GM12864 (cell line): ENCODE measurements at regions not wholly inside any gene's neighbourhood (a gene's known extent, or its start where the extent isn't known, plus 50 kb on each side); places are given as distances from the start of the nearest gene placed in this dataset.

Source experiments
- DNase-seq: peaks from one replicate; pipeline ENCODE4 v3.0.0-alpha.2; 2011; ENCODE audit warnings: low read depth
- H3K4me3 ChIP-seq: 2 replicates; pipeline ENCODE4 v1.5.1; 2011; ENCODE audit warnings: mild to moderate bottlenecking, low read depth, low read length, control low read depth
- TF ChIP-seq, protein P1 (sequence below): IDR thresholded peaks from 2 replicates; pipeline ENCODE4 v1.5.1; 2011; ENCODE audit warnings: low read depth, mild to moderate bottlenecking, moderate library complexity, low read length, control low read depth, inconsistent platforms; ENCODE audit errors: missing control alignments

DNA sequence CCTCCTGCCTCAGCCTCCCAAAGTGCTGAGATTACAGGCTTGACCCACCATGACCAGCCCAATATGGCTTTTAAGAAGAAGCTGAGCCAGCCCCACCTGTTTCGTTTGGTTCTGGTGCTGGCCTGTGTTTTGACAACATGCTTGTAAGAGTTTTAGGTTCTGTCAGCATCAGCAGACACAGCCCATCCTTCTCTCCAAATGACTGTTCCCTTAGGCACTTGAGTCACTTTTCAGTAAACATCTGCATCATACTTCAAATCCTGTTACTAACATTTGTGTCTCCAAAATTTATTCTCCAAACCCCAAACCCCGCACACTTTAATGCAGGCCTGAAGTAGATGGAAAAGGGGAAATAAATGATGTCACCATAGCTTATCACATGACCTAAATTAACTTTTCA is 1118.5 kb downstream of the TSN start:
- no peak for DNase-seq

DNA sequence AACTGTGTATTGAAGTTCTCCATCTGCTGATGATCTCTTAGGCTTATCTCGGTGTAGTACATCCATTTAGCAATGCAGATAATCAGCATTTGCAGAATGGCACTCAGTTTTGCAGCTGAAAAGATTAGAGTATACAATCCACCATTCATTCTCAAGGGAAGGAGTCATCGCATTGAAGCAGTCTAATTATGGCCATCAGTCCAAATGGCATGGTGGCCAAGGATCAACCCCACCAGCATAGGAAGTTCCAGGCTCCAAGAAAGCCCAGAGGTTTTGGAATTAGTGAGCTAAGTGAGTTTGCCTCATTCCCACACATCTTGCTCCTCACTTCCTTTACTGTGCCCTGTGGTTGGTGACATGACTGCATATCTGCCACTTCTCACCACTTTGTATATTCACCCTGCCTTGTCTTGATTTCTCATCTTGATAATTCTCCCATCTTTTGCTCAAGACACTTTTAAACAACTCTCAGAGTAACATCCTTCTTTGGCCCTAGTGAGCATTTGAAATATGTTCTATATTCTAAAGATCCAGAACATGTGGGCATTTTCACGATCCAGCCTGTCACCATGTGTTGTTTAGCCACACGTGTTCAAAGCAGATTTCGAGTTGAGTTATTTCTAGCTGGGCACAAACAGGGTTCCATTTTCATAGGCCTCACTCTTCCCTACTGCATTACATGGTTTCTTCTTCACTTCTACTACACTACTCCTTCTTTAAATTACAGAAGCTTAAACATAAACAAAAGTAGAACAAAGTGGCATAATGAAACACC is 1119.8 kb downstream of the TSN start:
- H3K4me3 ChIP-seq = no peak overlapping the region
- no peak for DNase-seq
- TF ChIP-seq, protein P1, sequence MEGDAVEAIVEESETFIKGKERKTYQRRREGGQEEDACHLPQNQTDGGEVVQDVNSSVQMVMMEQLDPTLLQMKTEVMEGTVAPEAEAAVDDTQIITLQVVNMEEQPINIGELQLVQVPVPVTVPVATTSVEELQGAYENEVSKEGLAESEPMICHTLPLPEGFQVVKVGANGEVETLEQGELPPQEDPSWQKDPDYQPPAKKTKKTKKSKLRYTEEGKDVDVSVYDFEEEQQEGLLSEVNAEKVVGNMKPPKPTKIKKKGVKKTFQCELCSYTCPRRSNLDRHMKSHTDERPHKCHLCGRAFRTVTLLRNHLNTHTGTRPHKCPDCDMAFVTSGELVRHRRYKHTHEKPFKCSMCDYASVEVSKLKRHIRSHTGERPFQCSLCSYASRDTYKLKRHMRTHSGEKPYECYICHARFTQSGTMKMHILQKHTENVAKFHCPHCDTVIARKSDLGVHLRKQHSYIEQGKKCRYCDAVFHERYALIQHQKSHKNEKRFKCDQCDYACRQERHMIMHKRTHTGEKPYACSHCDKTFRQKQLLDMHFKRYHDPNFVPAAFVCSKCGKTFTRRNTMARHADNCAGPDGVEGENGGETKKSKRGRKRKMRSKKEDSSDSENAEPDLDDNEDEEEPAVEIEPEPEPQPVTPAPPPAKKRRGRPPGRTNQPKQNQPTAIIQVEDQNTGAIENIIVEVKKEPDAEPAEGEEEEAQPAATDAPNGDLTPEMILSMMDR = no peak

More for the DNA sequence above, 1118.5 kb downstream of the TSN start:
- TF ChIP-seq, protein P1 = no peak
- no peak overlapping the region for H3K4me3 ChIP-seq

DNA sequence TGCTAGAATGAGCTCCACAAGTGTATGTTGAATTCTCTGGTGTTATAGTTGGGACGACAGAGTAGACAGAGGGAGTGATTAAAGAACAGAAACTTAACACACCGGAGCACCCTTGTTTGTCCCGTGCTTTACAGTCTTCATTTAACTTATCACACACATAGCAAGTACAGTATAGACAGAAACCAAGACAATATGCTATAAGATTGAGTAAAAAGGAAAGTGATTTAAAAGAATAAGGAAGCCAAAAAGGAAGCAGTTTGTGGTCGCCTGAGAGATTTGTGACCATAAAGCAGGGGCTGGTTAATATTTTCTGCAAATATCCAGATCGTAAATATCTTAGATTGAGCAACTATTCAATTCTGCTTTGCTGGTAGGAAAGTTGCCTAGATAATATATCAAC is 1128.4 kb downstream of the TSN start:
- TF ChIP-seq, protein P1 = no peak
- DNase-seq = no peak
- no peak overlapping the region for H3K4me3 ChIP-seq

DNA sequence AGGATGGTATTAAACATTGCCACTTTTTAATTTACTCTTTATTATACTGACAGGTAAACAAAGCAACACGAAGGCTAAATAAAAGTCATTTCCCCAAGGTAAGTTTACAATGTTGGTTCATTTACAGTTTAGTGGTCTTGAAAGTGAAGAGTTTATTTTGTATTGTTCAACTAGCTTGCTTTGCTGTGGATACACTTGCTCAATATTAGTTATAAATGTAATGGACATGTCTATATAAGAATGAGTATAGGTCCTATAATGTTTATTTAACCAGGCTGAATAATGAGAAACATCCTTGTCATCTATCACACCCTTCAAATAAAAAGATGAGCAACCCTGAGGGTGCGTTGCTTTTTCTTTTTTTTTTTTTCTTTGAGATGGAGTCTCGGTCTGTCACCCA is 1129.4 kb downstream of the TSN start:
- TF ChIP-seq, protein P1 = no peak
- DNase-seq = no peak
- H3K4me3 ChIP-seq = no peak overlapping the region

DNA sequence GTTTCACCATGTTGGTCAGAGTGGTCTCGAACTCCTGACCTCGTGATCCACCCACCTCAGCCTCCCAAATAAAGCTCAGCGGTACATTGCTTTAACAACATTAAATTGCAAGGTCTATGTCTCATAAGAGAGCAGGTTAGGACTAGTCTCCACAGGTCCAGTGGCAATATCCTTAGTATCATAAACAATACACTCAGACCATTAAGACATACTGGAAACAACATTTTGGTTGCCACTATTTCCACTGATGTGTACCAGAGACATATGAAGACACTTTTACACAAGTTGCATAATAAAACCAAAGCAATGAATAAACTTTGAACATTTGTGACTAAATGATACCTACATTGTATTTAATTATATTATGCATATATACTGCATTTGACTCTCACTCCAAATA is 1130.0 kb downstream of the TSN start:
- no peak overlapping the region for H3K4me3 ChIP-seq
- TF ChIP-seq, protein P1 = no peak
- no peak for DNase-seq

DNA sequence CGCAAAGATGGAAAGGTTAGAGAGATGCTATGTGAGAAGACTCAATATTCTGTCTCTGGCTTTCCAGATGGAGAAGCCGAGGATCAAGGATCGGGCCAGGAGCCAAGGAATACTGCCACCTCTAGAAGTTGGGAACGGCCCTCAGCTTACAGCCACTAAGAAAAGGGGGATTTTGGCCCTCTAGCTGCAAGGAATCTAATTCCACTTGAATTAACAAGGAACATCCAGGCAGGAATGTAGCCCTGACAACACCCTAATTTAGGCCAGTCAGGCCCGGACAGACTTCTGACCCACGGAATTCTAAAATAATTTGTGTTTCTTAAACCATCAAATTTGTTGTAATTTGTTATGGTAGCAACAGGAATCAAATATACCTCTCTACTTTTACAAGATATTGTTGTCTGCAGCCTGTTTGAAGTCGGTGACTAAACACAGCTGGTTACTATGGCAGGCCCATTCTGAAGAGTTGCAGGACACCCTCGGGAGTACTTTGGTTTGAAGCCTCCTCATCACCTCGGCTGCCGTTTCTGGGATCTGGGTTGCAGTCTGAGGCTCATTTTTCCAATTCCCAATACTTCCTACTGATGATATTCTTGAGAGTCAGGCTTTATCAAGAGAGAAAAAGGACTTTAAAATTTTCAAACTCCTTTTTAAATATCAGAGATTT is 1131.2 kb downstream of the TSN start:
- TF ChIP-seq, protein P1 = no peak
- no peak overlapping the region for H3K4me3 ChIP-seq
- DNase-seq = no peak
